ENCODE measurements at regions not wholly inside any gene's neighbourhood (a gene's known extent, or its start where the extent isn't known, plus 50 kb on each side); places are given as distances from the start of the nearest gene placed in this dataset.

DNA sequence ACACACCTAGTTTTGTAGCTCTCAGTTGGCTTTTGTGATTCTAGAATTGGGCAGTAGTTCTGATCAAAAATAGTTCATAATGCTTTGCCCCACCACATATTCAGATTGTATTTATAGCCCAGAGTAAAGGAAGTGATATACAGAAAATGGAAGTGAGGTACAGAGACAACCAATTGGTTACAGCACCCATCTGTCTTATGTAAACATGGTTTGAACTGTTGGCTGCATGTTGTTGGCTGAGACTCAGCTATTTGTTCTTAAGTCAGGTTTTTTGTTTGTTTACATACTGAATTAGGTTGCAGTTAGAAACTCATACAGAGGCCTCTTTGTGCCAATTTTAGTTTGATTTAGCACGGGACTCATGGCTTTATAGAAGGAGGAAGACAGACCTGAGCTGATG, 158.9 kb upstream of the GPR26 start:
- TF ChIP-seq POLR2A (IDR thresholded peaks at IDR 0.05; ENCODE audit: low read depth) (no peak), EP300 (IDR thresholded peaks at IDR 0.05) (no peak)
- TF ChIP-seq, protein P1, sequence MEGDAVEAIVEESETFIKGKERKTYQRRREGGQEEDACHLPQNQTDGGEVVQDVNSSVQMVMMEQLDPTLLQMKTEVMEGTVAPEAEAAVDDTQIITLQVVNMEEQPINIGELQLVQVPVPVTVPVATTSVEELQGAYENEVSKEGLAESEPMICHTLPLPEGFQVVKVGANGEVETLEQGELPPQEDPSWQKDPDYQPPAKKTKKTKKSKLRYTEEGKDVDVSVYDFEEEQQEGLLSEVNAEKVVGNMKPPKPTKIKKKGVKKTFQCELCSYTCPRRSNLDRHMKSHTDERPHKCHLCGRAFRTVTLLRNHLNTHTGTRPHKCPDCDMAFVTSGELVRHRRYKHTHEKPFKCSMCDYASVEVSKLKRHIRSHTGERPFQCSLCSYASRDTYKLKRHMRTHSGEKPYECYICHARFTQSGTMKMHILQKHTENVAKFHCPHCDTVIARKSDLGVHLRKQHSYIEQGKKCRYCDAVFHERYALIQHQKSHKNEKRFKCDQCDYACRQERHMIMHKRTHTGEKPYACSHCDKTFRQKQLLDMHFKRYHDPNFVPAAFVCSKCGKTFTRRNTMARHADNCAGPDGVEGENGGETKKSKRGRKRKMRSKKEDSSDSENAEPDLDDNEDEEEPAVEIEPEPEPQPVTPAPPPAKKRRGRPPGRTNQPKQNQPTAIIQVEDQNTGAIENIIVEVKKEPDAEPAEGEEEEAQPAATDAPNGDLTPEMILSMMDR (IDR thresholded peaks at IDR 0.05): no peak
